ENCODE measurements at regions not wholly inside any gene's neighbourhood (a gene's known extent, or its start where the extent isn't known, plus 50 kb on each side); places are given as distances from the start of the nearest gene placed in this dataset.

DNA sequence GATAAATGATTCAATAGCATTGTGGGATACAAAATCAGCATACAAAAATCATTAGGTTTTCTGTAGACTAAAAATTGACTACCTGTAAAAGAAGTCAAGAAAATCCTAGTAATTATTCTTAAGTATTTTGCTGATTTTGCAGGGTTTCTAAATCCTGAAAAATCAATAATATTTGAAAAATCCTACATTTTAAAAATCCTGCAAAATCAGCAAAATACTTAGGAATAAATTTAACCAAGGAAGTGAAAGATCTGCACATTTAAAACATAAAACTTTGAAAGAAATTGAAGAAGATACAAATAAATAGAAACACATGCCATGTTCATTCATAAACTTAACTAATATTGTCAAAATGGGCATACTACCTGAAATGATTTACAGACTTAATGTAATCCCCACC lies 517.7 kb downstream of the RERGL start:
- Mint-ChIP-seq H3K27ac (no peak overlapping the region), H3K36me3 (ENCODE audit: insufficient read depth in 1 of 3, low read depth in 3 of 3) (no peaks in the 10 kb centered on the region), H3K4me1 (peaks cover 1 to 2% of the 10 kb centered on the region in 2 experiments), H3K9me3 (no peaks in the 10 kb centered on the region), H3K27me3 (ENCODE audit: low read depth) (no peaks in the 10 kb centered on the region; the same call in 1 of the 2 replicates), H3K4me3 (no peak overlapping the region)
- Histone ChIP-seq H3K14ac (ENCODE audit: insufficient read depth, low read length) (no peak overlapping the region), H3K56ac (ENCODE audit: insufficient read length, low read depth, low read length) (no peak overlapping the region), H3K9ac (ENCODE audit: extremely low read depth, insufficient read length, low read length) (no peak overlapping the region), H3K4me2 (ENCODE audit: insufficient read depth, insufficient read length, low read length) (no peak overlapping the region), H4K8ac (replicated peaks; ENCODE audit: insufficient read length, low read depth, low read length) (no peak overlapping the region), H3K18ac (ENCODE audit: insufficient read length, low read depth, low read length) (no peak overlapping the region), H2AFZ (ENCODE audit: low read length) (no peak overlapping the region), H3K4me1 (ENCODE audit: insufficient read depth, low read length) (no peaks in the 10 kb centered on the region), H2BK5ac (ENCODE audit: insufficient read length, low read length) (no peak overlapping the region), H3K79me2 (ENCODE audit: insufficient read depth, low read length) (no peaks in the 10 kb centered on the region), H3K9me3 (ENCODE audit: control insufficient read depth, low read depth, low read length) (no peaks in the 10 kb centered on the region), H2BK20ac (ENCODE audit: low read depth, low read length, poor library complexity, severe bottlenecking) (no peak overlapping the region), H3K27ac (ENCODE audit: insufficient read length, low read depth, low read length) (no peak overlapping the region), H3T11ph (ENCODE audit: low read length) (no peak overlapping the region), H2BK15ac (ENCODE audit: low read depth, low read length) (no peak overlapping the region), H2BK12ac (ENCODE audit: insufficient read length, low read depth, low read length) (no peak overlapping the region), H2AK5ac (ENCODE audit: insufficient read length, low read length) (no peak overlapping the region), H4K5ac (ENCODE audit: insufficient read length, low read depth, low read length) (no peak overlapping the region), H4K20me1 (ENCODE audit: control insufficient read depth, insufficient read depth, insufficient read length) (no peaks in the 10 kb centered on the region), H2BK120ac (ENCODE audit: low read depth, low read length, poor library complexity, severe bottlenecking) (no peak overlapping the region), H3K27me3 (ENCODE audit: insufficient read depth, low read length) (no peaks in the 10 kb centered on the region), H4K91ac (ENCODE audit: insufficient read length, low read depth, low read length) (no peak overlapping the region), H3K23me2 (ENCODE audit: insufficient read length, low read depth, low read length, poor library complexity, severe bottlenecking) (no peaks in the 10 kb centered on the region), H3K23ac (ENCODE audit: insufficient read length, low read depth, low read length) (no peak overlapping the region), H3K79me1 (ENCODE audit: insufficient read depth, low read depth, low read length, poor library complexity, severe bottlenecking) (no peaks in the 10 kb centered on the region), H3K4ac (ENCODE audit: low read depth, low read length) (no peak overlapping the region)
- TF ChIP-seq, protein P1, sequence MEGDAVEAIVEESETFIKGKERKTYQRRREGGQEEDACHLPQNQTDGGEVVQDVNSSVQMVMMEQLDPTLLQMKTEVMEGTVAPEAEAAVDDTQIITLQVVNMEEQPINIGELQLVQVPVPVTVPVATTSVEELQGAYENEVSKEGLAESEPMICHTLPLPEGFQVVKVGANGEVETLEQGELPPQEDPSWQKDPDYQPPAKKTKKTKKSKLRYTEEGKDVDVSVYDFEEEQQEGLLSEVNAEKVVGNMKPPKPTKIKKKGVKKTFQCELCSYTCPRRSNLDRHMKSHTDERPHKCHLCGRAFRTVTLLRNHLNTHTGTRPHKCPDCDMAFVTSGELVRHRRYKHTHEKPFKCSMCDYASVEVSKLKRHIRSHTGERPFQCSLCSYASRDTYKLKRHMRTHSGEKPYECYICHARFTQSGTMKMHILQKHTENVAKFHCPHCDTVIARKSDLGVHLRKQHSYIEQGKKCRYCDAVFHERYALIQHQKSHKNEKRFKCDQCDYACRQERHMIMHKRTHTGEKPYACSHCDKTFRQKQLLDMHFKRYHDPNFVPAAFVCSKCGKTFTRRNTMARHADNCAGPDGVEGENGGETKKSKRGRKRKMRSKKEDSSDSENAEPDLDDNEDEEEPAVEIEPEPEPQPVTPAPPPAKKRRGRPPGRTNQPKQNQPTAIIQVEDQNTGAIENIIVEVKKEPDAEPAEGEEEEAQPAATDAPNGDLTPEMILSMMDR (conservative IDR thresholded peaks at IDR 0.05), result no peak
- DNase-seq, result no peak
